Left lung (tissue), 4 donors: ENCODE measurements at regions not wholly inside any gene's neighbourhood (a gene's known extent, or its start where the extent isn't known, plus 50 kb on each side); places are given as distances from the start of the nearest gene placed in this dataset.

Experiments used
- ATAC-seq: fragments of 200-7000 bp; cut with Tn5 transposase; one replicate; pipeline ENCODE4 v1.9.1; 2020; ENCODE audit warnings: moderate library complexity
- DNase-seq, 4 donors: peaks; one replicate each; pipeline ENCODE4 v3.0.0-alpha.2; 2013 to 2020
- H3K27ac ChIP-seq, 2 donors: fragments of 200-600 bp; sonication (generic) in 1 of 2; one replicate each; pipeline versions ENCODE4 v1.5.0 to v1.8.0; 2020 to 2021
- H3K27me3 ChIP-seq, 2 donors: fragments of 200-600 bp; sonication (generic) in 1 of 2; one replicate each; pipeline versions ENCODE4 v1.5.0 to v1.8.0; 2020 to 2021
- H3K36me3 ChIP-seq, 2 donors: fragments of 200-600 bp; sonication (generic) in 1 of 2; one replicate each; pipeline versions ENCODE4 v1.5.0 to v1.8.0; 2020 to 2021
- H3K4me1 ChIP-seq, 2 donors: fragments of 200-600 bp; one replicate each; pipeline ENCODE4 v1.8.0; 2021
- H3K4me3 ChIP-seq, 2 donors: fragments of 200-600 bp; sonication (generic) in 1 of 2; one replicate each; pipeline versions ENCODE4 v1.5.0 to v1.8.0; 2020 to 2021; ENCODE audit warnings: mild to moderate bottlenecking in 1 of 2
- H3K9me3 ChIP-seq, 2 donors: fragments of 200-600 bp; sonication (generic) in 1 of 2; one replicate each; pipeline versions ENCODE4 v1.5.0 to v1.8.0; 2020 to 2021
- CTCF ChIP-seq, 2 donors: fragments of 200-600 bp; sonication (generic) in 1 of 2; IDR thresholded peaks; one replicate each; pipeline versions ENCODE4 v1.5.0 to v1.8.0; 2021; ENCODE audit warnings: antibody characterized with exemption in 2 of 2
- intact Hi-C, 2 donors: fragments of 100-400 bp; cut with DNase I; formaldehyde crosslinking; loops; one replicate each; pipeline versions ENCODE4 v1.11.2 to v1.14.2; 2022
- donor health status: DM: no; HTN: yes; CAD: no.
- donor health status: DM: no; HTN: no; CAD: no.

GRCh38 chr18:34598120-34598635 is 111.9 kb upstream of the DTNA start:
- Histone ChIP-seq H3K9me3 (no peaks in the 10 kb centered on the region), H3K27ac (peak overlapping the region in 1 of 2 donors; percentile 20), H3K36me3 (no peaks in the 10 kb centered on the region), H3K27me3 (no peaks in the 10 kb centered on the region), H3K4me1 (no peaks in the 10 kb centered on the region), H3K4me3 (no peak overlapping the region)
- peak in 1 of 4 donors; percentile 10 for DNase-seq
- TF ChIP-seq CTCF (IDR thresholded peaks at IDR 0.05) = no peak
- ATAC-seq = no peak
- intact Hi-C loops = no loop called here

GRCh38 chr18:34600158-34600557 is 109.9 kb upstream of the DTNA start:
- intact Hi-C loops = no loop called here
- H3K36me3 ChIP-seq = no peaks in the 10 kb centered on the region
- DNase-seq = no peak
- no peak for TF ChIP-seq CTCF (IDR thresholded peaks at IDR 0.05)
- no peaks in the 10 kb centered on the region for H3K9me3 ChIP-seq
- H3K4me1 ChIP-seq = no peaks in the 10 kb centered on the region
- no peak overlapping the region for H3K4me3 ChIP-seq
- no peak overlapping the region for H3K27ac ChIP-seq
- ATAC-seq = no peak
- H3K27me3 ChIP-seq = no peaks in the 10 kb centered on the region

GRCh38 chr18:34600874-34601656 is 109.0 kb upstream of the DTNA start:
- no peak for ATAC-seq
- TF ChIP-seq CTCF (IDR thresholded peaks at IDR 0.05) = no peak
- Histone ChIP-seq H3K4me3 (no peak overlapping the region), H3K4me1 (no peaks in the 10 kb centered on the region), H3K27ac (no peak overlapping the region), H3K27me3 (no peaks in the 10 kb centered on the region), H3K36me3 (no peaks in the 10 kb centered on the region), H3K9me3 (no peaks in the 10 kb centered on the region)
- no peak for DNase-seq
- intact Hi-C loops = no loop called here

- DNase-seq = no peak
- H3K9me3 ChIP-seq = no peaks in the 10 kb centered on the region
- no peak for TF ChIP-seq CTCF (IDR thresholded peaks at IDR 0.05)
- no peak overlapping the region for H3K4me3 ChIP-seq
- intact Hi-C loops = no loop called here
- no peak for ATAC-seq
- no peaks in the 10 kb centered on the region for H3K36me3 ChIP-seq
- H3K4me1 ChIP-seq = no peaks in the 10 kb centered on the region
- H3K27ac ChIP-seq = no peak overlapping the region
- no peaks in the 10 kb centered on the region for H3K27me3 ChIP-seq
Measured at GRCh38 chr18:34604591-34604990, 105.5 kb upstream of the DTNA start.

- Histone ChIP-seq H3K9me3 (no peaks in the 10 kb centered on the region), H3K36me3 (no peaks in the 10 kb centered on the region), H3K27me3 (no peaks in the 10 kb centered on the region), H3K4me1 (no peaks in the 10 kb centered on the region), H3K27ac (no peak overlapping the region), H3K4me3 (no peak overlapping the region)
- no peak for DNase-seq
- ATAC-seq = no peak
- intact Hi-C loops = no loop called here
- no peak for TF ChIP-seq CTCF (IDR thresholded peaks at IDR 0.05)
Measured at GRCh38 chr18:34606851-34607250, 103.2 kb upstream of the DTNA start.
